ENCODE measurements at regions not wholly inside any gene's neighbourhood (a gene's known extent, or its start where the extent isn't known, plus 50 kb on each side); places are given as distances from the start of the nearest gene placed in this dataset.

DNA sequence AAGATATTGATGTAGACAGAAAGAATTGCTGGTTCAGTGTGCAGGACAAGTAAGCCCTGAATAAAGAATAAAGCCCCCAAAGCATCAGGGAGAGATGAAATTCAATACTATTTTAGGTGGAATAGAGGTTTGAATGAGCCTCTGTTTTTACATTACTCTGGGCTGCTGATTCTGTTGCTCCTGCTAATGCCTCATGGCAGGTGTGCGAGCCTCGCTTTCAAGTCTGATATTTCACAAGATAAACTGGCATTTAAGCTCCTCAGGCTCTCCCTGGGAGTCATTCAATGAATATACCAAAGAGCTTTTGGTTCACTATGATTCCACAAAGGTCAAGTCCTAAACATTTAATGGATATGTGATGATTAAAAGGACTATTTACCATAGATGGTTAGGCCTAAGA, 601.0 kb upstream of the SLC39A10 start:
- H3K9me1 ChIP-seq (replicated peaks; ENCODE audit: control insufficient read depth, extremely low read depth, insufficient read depth, low read length): no peaks in the 10 kb centered on the region
- FAIRE-seq (no peak), DNase-seq (ENCODE audit: low read depth, low spot score) (no peak)
- H3K9me3 ChIP-seq (replicated peaks; ENCODE audit: control insufficient read depth, insufficient read depth, low read length): peaks cover 3% of the 10 kb centered on the region
- H3K36me3 ChIP-seq (ENCODE audit: control insufficient read depth in 2 of 2, extremely low read depth in 1 of 2, insufficient read depth in 2 of 2, low read length in 2 of 2): no peaks in the 10 kb centered on the region
- no peak overlapping the region for H2AFZ ChIP-seq (ENCODE audit: low read depth, low read length)
- H3K79me2 ChIP-seq (ENCODE audit: control insufficient read depth, insufficient read depth, low read length): no peaks in the 10 kb centered on the region
- no peaks in the 10 kb centered on the region for H3K4me1 ChIP-seq (ENCODE audit: control insufficient read depth, extremely low read depth, insufficient read depth, low read length)
- H3K27me3 ChIP-seq (ENCODE audit: control insufficient read depth in 2 of 2, insufficient read depth in 2 of 2, low read length in 2 of 2): no peaks in the 10 kb centered on the region
- CTCF ChIA-PET: no interaction called here
- H3K4me2 ChIP-seq (ENCODE audit: insufficient read depth, low read length): no peak overlapping the region
- no peak for TF ChIP-seq POLR2AphosphoS5 (IDR thresholded peaks at IDR 0.05; ENCODE audit: insufficient read depth, low read depth, low read length)
- no peak for TF ChIP-seq GATA2 (IDR thresholded peaks at IDR 0.05; ENCODE audit: insufficient read depth, insufficient read length, low read depth, low read length)
- no peak for TF ChIP-seq POLR2A (IDR thresholded peaks at IDR 0.05; ENCODE audit: low read depth, low read length)
- no peak for TF ChIP-seq EZH2 (IDR thresholded peaks at IDR 0.05; ENCODE audit: borderline replicate concordance, low read depth, low read length, severe bottlenecking)
- TF ChIP-seq, protein P1, sequence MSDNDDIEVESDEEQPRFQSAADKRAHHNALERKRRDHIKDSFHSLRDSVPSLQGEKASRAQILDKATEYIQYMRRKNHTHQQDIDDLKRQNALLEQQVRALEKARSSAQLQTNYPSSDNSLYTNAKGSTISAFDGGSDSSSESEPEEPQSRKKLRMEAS (IDR thresholded peaks at IDR 0.05; ENCODE audit: insufficient read depth, insufficient read length): no peak
- no peak for TF ChIP-seq MYC (IDR thresholded peaks at IDR 0.05; ENCODE audit: low read depth, low read length)
- no peak for TF ChIP-seq JUN (IDR thresholded peaks at IDR 0.05; ENCODE audit: borderline replicate concordance, insufficient read depth, insufficient read length, low read depth)
- TF ChIP-seq, protein P2, sequence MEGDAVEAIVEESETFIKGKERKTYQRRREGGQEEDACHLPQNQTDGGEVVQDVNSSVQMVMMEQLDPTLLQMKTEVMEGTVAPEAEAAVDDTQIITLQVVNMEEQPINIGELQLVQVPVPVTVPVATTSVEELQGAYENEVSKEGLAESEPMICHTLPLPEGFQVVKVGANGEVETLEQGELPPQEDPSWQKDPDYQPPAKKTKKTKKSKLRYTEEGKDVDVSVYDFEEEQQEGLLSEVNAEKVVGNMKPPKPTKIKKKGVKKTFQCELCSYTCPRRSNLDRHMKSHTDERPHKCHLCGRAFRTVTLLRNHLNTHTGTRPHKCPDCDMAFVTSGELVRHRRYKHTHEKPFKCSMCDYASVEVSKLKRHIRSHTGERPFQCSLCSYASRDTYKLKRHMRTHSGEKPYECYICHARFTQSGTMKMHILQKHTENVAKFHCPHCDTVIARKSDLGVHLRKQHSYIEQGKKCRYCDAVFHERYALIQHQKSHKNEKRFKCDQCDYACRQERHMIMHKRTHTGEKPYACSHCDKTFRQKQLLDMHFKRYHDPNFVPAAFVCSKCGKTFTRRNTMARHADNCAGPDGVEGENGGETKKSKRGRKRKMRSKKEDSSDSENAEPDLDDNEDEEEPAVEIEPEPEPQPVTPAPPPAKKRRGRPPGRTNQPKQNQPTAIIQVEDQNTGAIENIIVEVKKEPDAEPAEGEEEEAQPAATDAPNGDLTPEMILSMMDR (IDR thresholded peaks at IDR 0.05; ENCODE audit: extremely low read depth in 1 of 2, insufficient read depth in 1 of 2, low read depth in 1 of 2, low read length in 2 of 2): no peak
- no peak for TF ChIP-seq FOS (IDR thresholded peaks at IDR 0.05; ENCODE audit: borderline replicate concordance, insufficient read depth, low read length)
- H3K27ac ChIP-seq (ENCODE audit: insufficient read depth, low read depth, low read length): no peak overlapping the region
- no peaks in the 10 kb centered on the region for H4K20me1 ChIP-seq (replicated peaks; ENCODE audit: control insufficient read depth, extremely low read depth, insufficient read depth, low read length)
- POLR2A ChIA-PET: no interaction called here
- no peak overlapping the region for H3K4me3 ChIP-seq (replicated peaks in 1 of 3; ENCODE audit: insufficient read depth in 1 of 3, low read depth in 1 of 3, low read length in 3 of 3)
- intact Hi-C loops (cut with micrococcal nuclease) (no loop called here), dilution Hi-C loops (cut with MboI; ENCODE audit: extremely low pct_ligation_motif_present, low sequenced_read_pairs) (no loop called here)
- no peak overlapping the region for H3K9ac ChIP-seq (replicated peaks; ENCODE audit: extremely low read depth, insufficient read depth, low read length)
- no TSS peak for BruUV-seq (replicated peaks)

Measured in endothelial cell of umbilical vein (primary cell).